ENCODE measurements at regions not wholly inside any gene's neighbourhood (a gene's known extent, or its start where the extent isn't known, plus 50 kb on each side); places are given as distances from the start of the nearest gene placed in this dataset.

- DNase-seq (ENCODE audit: low read depth in 1 of 2, low spot score in 1 of 2), result no peak
- H3K27ac ChIP-seq (replicated peaks), result no peak overlapping the region
These were observed 389.5 kb downstream of the TCERG1L start for GRCh38 chr10:130921911-130922440.

GRCh38 chr10:130923596-130923995, 387.9 kb downstream of the TCERG1L start:
- no peak for DNase-seq (ENCODE audit: low read depth in 1 of 2, low spot score in 1 of 2)
- H3K27me3 ChIP-seq (ENCODE audit: insufficient read depth, poor library complexity, severe bottlenecking), result no peaks in the 10 kb centered on the region
- H3K4me3 ChIP-seq (replicated peaks; ENCODE audit: insufficient read depth, low read length), result no peak overlapping the region
- TF ChIP-seq CTCF (IDR thresholded peaks at IDR 0.05; ENCODE audit: insufficient read depth, low read length) (no peak), REST (IDR thresholded peaks at IDR 0.05; ENCODE audit: insufficient replicate concordance, low read depth) (no peak), SPI1 (IDR thresholded peaks at IDR 0.05; ENCODE audit: borderline replicate concordance, low read depth) (no peak), POLR2AphosphoS5 (IDR thresholded peaks at IDR 0.05; ENCODE audit: low read depth) (no peak), GABPA (IDR thresholded peaks at IDR 0.05; ENCODE audit: low read depth) (no peak)
- H3K27ac ChIP-seq (replicated peaks), result no peak overlapping the region

More at GRCh38 chr10:130921911-130922440, 389.5 kb downstream of the TCERG1L start:
- Histone ChIP-seq H3K4me3 (replicated peaks; ENCODE audit: insufficient read depth, low read length) (no peak overlapping the region), H3K27me3 (ENCODE audit: insufficient read depth, poor library complexity, severe bottlenecking) (no peaks in the 10 kb centered on the region)
- no peak for TF ChIP-seq REST (IDR thresholded peaks at IDR 0.05; ENCODE audit: insufficient replicate concordance, low read depth)
- TF ChIP-seq GABPA (IDR thresholded peaks at IDR 0.05; ENCODE audit: low read depth), result no peak
- TF ChIP-seq SPI1 (IDR thresholded peaks at IDR 0.05; ENCODE audit: borderline replicate concordance, low read depth), result no peak
- no peak for TF ChIP-seq CTCF (IDR thresholded peaks at IDR 0.05; ENCODE audit: insufficient read depth, low read length)
- TF ChIP-seq POLR2AphosphoS5 (IDR thresholded peaks at IDR 0.05; ENCODE audit: low read depth), result no peak

- DNase-seq (ENCODE audit: low read depth in 1 of 2, low spot score in 1 of 2), result no peak
- H3K4me3 ChIP-seq (replicated peaks; ENCODE audit: insufficient read depth, low read length), result no peak overlapping the region
- TF ChIP-seq REST (IDR thresholded peaks at IDR 0.05; ENCODE audit: insufficient replicate concordance, low read depth), result peak; percentile 97
- no peak for TF ChIP-seq POLR2AphosphoS5 (IDR thresholded peaks at IDR 0.05; ENCODE audit: low read depth)
- H3K27me3 ChIP-seq (ENCODE audit: insufficient read depth, poor library complexity, severe bottlenecking), result no peaks in the 10 kb centered on the region
- no peak overlapping the region for H3K27ac ChIP-seq (replicated peaks)
These were observed 387.2 kb downstream of the TCERG1L start for GRCh38 chr10:130924138-130924819.
